CD4-positive, alpha-beta T cell treated with Interleukin-1 beta for 1 hour (primary cell): ENCODE measurements at regions not wholly inside any gene's neighbourhood (a gene's known extent, or its start where the extent isn't known, plus 50 kb on each side); places are given as distances from the start of the nearest gene placed in this dataset.

Experiments
- DNase-seq, 2 donors: peaks; one replicate each; pipeline ENCODE4 v3.0.0-alpha.2; 2020 to 2022

DNA sequence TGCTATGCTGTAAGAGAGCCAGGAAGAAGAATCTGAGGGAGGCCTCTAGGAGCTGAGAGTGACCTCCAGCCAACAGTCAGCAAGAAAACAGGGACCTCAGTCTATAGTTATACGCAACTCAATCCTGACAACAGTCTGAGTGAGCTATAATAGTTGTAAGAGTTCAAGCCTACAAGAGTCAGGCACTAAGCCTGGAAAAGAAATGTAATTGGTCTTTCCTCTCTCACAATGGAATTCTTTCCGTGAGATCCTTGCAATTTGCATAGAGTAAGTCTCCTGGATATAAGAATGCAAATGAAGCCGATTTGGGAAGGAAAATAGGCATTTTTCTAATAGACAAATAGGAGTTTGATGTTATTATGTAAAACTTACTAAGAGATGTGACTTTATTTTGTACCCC, 1332.6 kb upstream of the CELF4 start:
- DNase-seq = no peak

DNA sequence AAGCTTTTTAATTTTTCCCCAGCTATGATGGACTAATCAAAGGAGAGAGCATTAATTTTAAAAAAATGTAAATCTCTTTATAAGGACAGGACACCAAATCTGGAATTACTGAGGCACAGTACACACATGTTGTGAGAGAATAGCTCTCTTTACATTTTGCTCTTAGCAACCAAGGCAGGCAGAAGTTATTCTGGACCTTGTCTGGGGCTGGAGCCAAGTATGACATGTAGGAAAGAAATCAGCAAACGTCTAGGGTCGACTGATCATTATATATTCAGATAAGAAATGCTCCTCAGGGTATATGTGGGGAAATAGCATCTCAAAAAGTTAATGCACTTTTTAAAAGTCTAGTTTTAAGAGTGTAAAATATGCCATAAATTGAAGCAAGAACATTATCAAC, 1330.0 kb upstream of the CELF4 start:
- no peak for DNase-seq

DNA sequence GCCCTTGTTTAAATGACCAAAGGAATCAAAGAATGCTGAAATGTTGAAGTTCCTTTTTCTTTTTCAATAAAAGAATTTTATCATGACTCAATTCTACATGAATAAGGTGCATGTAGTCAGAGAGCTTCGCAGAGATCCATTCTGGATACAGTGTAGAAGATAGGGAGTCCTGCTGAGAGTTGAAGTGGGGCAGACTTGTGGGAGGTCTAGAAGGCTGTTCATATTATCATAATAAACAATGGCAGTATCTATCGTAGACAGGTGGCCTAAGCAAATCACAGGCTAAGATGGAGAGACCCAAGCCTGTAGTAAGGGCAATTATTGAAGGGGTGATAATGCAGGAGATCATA, 1322.0 kb upstream of the CELF4 start:
- DNase-seq = no peak

DNA sequence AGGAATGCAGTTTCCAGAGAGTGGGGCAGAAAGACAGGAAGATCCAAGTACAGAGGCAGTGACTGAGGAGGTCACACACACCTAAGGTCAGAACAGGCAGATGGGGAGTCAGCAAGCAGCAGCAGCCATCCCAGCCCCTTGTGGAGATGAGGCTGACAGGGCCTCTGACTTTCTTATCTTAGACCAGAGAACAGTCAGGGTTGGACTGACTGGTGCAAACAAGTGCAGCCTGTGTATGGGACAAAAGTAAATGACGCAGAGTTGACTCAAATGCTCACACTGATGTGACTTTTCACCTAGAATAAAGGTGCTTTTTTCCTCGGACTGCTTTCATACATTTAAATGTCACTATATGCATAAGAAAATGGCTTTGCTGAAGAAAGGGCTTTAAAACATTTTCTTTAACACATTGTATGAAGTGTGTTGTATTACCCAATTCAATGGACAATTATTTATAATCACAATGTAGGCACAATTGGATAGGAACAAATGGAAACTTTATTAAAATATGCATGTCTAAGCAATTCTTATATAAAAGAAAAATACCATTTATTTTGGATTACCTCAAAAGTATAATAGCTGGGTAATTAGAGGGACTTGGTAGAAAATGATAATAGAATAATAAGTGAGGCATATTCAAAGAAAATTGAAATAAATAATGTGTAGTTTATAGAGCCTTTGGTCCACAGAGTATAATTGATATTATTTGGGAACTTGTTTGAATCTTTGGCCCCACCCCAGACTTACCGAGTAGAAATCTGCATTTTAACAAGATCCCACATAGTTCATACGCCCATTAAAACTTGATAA, 1321.5 kb upstream of the CELF4 start:
- DNase-seq = no peak

DNA sequence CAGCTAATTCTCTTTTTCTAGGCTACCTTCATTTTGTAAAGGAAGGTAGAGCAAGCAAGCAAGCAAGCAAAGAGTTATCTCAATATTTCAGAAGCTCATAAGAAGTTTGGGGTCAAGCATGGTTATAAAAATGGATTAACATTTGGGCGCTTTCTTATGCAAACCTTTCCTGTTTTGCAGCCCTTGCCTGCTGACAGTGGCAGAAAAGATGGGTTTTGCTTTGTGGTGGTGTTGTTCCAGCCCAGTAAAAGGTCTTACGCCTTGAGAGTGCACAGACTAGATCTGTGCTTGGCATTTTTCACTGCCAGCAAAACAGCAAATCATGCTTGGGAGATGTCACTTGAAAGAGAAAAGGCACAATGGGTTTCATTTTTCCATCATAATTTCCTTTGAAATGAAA, 1320.6 kb upstream of the CELF4 start:
- no peak for DNase-seq

DNA sequence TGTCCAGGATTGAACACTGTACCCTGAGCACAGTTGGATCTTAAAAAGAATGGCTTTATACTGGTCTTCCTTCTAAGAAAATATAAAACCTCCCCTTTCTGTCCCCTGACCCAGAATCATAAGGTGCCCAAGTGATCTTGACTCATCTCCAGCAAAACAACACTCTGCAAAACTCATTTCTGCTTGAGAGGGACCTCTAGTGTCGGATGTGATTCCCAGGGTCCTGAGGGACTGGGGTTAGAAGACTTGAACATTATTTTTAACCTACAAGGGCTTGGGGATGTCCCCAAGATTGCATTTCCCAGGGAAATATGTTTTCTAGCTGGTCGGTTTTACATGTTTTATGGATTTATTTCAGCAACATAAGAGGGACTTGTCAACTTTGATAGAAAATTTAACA, 1318.5 kb upstream of the CELF4 start:
- DNase-seq = no peak

DNA sequence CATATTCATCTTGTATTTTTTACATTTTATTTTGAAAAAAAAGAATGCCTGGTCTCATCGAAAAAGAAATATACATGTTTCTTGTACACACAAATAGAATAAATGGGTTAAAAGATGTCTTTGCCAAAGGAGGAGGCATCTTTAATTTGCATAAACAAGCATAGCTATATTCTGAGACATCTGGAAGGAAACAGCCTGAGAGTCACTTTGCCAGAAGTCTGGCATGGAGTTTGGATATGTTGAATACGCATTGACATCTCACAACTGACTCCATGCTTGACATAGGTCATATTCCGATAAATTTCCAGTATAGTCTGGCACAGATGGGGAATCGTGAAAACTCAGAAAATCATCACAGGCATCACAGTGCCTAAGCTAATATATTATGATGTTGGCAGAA, 1317.5 kb upstream of the CELF4 start:
- no peak for DNase-seq

DNA sequence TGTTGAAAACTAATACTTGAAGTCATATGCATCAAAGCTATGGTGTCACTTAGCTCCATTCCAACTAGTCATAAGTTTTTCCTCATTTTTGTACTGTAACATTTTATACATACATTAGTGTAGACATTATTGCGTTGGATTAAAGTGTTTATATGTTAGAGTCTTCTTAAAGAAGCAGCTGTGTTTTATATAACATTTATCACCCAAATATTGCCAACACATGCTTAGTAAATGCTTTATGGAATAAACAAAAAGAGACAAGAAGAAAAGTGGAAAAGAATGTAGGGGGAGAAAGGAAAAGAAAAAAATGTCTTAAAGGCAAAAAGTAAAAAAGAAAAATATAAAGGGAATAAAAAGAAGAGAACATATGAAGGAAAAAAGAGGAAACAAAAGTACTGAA, 1314.3 kb upstream of the CELF4 start:
- DNase-seq = no peak

DNA sequence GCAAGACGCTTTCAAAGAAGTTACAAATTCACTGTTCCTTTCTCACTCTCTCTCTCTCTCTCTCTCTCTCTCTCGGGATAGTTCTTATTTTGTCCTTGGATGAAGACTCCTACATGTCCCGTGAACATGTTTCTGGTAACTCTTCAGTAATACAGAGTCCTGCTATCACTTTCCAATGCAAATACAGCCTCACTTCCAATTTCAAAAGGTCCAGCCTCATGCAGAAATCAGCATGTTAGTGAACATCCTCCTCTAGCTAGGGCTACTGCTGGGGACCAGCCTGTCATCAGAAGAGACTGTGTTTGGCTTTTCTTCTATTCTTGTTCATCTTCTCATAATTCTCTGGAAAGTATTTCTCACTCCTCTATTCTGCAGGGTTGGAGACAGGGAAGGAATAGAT, 1306.7 kb upstream of the CELF4 start:
- DNase-seq = no peak

DNA sequence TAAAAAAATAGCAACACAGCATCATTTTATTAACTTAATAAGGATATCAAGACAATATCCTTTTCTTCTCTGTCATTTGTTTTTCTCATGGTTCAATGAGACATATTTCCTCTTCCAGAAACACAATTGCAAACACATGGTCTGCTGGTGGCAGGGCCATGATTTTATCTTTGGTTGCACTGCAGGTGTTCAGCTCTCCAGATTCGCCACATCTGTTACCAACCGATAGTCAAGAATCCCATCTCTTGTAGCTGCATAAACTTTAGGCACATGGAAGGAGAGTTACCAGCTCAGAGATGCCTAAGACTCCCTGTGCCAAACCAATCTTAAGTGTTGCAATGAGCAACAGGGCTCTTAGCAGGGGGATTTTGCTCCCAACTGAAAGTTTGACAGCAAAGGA, 1303.2 kb upstream of the CELF4 start:
- no peak for DNase-seq

DNA sequence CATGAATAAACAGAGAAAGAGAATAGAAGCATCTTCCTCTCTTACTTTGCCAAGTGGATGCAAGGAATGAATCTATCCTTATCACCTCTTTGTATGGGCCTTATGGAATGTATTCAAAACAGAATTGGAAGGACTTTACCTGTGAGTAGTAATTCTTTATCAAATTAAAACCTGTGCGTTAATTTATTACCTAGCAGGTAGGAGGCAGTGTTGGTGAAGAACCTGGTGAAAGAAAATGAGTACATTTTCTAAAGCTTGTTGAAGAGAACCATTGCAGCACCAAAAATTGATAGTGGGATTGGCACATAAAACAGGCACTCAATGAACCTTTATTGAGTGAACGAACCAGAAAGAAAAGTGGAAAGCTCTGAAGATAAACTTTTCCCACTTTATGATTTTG, 1302.1 kb upstream of the CELF4 start:
- DNase-seq = no peak

DNA sequence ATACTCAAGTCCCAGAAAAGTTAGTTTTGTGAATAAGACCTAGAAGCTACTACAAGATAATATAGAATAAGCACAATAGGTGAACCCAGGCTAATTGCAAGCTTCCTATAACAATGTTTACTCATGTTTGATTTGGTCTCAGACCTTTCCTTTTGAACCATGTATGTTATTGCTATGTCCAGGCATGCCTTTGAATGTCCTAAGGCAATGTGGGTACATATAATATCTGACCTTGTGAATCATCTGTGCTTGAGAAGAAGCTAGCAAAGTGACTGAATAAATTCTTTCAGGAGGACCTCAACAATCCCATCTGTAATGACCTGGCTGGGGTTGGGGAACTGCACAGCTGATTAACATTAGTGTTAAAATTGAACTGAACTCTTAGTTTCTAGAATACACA, 1285.9 kb upstream of the CELF4 start:
- no peak for DNase-seq

DNA sequence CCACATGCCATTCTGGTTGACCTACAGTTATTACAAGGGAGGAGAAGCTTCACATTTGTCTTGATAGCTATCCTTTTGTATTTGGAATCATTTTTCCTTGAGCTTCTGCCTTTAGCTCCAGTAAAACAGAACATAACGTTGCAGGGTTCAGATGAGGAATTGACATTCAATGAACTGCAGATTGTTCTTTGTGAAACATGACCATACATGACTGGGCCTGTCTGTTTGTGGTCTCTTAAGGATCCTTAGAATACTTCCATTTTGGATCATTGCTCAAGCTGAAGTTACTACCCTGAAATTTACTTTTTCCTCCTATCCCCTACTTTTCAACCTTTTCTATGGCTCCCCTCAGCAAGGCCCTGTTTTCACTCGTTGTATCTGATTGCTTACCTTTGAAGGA, 1281.7 kb upstream of the CELF4 start:
- no peak for DNase-seq

DNA sequence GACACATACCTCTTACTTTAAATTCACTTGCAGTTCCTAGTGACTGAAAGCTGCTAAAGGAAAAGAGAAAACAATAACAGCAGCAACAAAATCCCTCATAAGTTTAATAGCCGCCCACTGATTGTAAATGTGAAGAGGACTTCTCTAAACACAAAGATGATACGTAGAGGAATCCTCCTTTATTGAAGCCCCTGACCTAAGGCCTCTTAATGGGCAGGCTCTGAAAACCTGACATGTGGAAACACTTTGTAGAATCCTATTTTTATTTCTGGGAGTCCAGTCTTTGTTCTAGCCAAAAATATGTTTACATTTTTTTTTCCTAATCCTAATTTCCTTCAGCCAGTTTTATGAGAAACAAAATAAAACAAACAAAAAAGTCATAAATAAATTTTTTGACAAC, 1277.7 kb upstream of the CELF4 start:
- no peak for DNase-seq

DNA sequence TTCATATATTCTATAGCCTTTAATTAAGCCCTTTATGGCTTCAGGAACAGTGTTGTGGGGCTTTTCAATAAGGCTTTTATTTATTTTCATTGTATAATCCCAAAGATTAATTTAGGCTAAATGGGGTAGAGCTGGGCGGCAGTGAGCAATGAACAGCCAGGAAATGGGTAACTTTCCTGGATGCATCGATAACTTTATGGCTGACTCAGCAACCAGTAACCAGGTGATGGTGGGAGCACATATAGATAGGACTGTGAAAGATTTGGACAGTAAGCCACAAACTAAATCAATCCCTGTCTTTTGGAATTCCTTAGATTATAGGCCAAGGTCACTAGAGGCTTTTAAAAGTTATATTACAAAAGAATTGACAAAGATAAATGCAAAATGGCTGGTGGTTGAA, 1260.6 kb upstream of the CELF4 start:
- DNase-seq = no peak

DNA sequence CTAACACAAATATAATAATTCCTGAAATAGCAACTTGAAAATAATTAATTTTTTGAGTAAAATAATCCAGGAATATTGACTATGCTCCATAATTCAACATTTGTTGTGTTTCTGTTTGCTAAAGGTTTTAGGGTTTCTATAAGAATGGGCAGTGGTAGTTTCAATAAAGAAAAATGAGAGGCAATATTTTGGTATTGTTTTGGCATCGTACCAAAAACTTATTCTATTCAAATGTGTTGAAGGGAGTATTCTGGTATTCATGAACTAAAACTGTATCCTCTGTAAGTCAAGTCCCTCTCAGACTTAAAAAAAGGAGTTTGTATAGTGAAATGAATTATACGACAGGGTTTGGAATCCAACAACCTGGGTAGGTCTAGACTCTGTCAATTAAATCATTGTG, 1245.6 kb upstream of the CELF4 start:
- DNase-seq = no peak

DNA sequence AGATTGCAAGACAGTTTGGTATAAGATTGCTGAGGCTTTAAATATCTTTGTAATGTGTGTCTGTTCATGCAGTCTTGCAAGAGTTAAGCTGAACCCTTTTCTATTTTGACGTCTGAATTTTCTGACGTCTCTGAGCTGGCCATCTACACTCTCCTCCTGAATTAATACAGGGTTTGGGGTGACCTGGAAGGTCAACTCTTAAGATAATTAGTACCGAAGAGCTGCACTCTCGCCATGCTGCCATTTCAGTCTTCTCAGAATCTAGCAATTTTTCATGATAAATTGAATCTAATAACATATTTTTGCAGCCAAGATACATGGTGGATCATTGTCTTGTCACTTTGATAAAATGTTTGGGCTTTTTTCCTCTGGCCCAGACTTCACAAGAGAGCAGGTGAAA, 1245.2 kb upstream of the CELF4 start:
- no peak for DNase-seq

DNA sequence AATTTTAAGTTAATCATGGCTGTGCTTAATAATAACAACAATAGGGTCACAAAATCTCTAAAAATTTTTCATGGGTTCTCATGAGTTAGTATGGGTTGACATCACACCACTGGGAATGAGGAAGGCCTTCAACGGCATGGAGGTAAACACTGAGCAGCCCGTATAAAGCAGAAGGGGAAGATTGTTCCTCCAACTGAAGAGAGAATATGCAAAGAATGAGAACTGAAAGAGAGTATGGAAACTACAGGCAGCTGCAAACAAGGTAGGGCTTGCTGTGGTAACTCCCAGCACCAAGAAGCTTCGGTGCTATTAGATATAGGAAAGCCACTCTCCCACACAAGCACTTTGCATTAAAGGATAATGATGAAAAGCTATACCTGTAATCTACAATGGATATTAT, 1242.3 kb upstream of the CELF4 start:
- DNase-seq = no peak

DNA sequence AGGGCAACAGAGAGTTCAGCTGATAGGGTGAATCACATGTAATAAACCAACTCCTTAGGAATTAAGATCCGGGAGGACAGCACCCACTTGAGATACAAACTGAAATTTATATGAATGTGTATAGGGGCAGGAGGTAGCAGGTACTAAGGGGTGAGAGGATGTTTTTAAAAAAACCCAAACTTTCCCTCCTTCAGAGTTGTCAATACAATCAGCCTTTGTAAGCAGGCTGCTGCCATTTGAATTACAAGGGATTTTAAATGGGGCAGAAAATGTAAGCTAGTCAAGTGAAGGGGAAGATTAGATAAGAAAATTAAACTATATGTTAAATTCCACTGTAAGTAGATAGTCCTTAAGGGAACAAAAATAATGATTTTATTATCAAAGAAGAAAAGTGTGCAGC, 1239.7 kb upstream of the CELF4 start:
- no peak for DNase-seq

DNA sequence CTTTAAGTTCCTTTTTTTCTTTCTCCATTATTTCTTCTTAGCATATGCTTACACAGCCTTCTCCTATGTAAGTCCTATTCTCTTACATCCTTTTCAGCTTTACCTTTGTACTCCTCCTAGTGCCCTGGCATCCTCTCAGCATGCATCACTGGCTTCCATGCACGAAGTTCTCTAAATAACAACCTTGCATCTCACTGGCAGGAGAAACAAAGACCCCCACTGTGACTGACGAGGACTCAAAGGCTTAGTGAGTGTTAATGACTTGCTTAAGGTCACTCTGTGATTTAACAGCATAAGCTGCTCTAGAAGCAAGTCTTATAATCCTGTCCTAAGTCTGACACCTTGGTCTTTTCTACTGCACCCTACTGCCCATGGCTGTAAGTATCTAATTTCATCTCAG, 1236.0 kb upstream of the CELF4 start:
- DNase-seq = no peak

DNA sequence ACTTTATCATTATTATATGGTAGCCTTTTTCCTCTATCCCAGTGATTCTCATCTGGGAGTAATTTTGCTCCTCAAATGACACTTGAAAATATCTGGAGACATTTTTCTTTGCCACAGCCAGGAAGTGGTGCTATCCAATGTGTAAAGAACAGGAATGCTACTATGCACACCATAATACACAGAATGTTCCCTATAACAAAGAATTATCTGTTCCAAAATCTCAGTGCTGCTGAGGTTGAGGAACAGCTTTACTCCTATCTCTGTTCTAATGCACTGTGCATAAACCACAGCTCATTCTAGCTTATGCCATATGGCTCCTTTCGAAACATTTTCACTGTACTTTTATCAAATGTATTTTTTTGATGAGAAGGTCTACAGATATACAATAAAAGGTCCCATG, 1231.2 kb upstream of the CELF4 start:
- DNase-seq = no peak

DNA sequence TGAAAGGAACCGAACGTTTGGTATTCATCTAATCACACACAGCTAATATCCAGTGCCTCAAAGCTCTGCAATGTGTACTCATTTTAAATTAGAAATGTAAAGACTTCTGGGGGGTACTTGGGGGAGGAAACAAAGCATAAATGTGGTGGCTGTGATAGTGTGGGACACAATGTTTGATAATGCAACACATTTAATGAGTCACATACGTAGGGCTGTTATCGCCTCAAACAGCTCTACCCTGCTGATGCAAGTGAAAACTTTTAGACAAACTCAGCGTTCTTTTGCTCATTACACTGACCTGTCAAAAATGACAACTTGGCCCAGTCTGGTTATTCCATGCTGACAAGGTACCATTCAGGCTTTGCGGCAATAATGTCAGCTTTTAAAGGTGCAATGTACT, 1227.1 kb upstream of the CELF4 start:
- DNase-seq = no peak

DNA sequence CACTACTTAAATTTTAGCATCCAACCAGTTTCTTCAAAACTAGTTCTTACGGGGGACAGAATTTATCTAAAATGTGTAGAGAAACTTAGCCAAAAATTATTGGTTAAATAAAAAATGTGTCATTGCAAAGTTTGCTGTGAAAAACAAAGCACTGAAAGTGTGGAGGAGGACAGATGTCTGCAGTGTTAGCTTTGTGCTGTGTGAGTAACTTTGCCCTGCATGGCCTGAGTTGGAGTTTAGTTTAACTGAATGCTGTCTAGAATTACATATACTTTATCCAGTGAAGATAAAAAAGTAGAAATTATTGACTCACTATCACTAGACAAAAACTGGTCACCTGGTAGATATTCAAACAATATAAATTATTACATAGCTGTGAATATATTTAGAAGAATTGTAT, 1225.2 kb upstream of the CELF4 start:
- no peak for DNase-seq

DNA sequence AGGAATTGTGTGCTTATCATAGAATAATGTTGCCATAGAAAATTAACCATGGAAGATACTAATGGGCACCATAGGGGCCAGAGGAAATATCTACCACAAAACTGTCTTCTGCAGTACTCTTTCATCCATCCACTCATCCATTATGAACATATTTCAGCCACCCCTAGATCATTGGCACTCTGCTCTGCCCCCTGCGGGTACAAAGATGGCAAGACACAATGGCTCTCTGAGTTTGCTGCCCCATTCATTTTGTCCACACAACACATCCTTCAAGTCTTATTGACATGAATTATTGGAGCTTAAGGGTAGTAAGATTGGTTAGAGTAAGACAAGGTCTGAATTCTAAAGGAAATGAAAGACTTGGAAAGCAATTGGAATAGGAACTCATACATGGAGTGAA, 1224.7 kb upstream of the CELF4 start:
- no peak for DNase-seq

DNA sequence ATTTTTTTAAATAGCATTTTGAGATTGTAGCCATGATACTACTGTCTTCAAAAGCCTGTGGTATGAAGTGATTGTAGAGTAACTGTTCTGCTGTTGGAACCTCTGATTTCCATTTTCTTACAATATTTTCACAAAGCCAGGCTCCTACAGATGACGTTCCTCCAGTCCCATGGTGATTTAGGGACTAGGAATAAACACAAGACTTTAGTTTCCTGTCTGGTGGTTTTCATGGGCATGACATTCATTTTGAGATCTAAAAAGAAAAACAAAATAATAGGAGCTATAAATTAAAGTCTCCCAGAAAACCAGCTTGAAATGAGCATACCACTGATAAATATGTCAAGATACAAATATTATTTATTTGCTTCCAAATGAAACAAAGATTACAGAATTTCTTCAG, 1223.5 kb upstream of the CELF4 start:
- DNase-seq = no peak

DNA sequence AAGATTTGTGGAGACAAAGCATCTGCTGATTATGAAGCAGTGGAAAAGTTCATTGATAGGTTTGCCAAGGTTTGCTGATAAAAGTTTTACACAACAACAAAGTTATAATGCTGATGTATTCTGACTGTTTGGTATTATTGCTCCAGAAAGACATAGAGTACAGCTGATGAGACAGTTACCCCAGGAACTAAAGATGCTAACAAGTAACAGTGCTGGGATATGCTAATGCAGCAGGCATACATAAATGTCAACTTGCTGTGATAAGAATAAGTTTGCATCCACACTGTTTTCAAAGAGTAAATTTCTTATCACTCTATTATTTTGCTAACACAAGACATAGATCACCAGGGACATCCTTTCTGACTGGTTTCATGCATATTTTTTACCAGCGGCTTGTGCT, 1221.3 kb upstream of the CELF4 start:
- DNase-seq = no peak
